GM21825 (cell line): ENCODE measurements at regions not wholly inside any gene's neighbourhood (a gene's known extent, or its start where the extent isn't known, plus 50 kb on each side); places are given as distances from the start of the nearest gene placed in this dataset.

ENCODE experiments used
- ATAC-seq: cut with Tn5 transposase; IDR thresholded peaks from one replicate; pipeline ENCODE4 v1.9.1; 2021; ENCODE audit warnings: mild to moderate bottlenecking, moderate library complexity; ENCODE audit not compliant: unreplicated experiment

DNA sequence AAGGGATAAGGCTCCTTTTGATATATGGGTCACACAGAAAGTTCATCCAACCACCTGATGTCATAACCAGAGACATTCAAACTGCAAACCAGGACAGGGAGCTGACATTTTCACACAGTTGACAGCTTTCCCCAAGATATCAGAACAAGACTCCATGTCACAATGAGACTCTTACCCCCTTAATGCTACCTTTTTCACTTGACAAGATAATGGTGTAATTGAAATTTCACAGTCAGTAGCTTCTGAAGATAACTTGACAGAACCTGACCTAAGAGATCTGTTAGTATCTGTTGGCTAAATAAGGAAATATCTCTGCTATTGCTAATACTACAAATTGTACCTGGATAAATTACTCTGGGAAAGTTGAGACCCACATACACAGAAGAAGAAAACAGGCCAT is 187.3 kb downstream of the C12orf50 start:
- ATAC-seq, result no peak

DNA sequence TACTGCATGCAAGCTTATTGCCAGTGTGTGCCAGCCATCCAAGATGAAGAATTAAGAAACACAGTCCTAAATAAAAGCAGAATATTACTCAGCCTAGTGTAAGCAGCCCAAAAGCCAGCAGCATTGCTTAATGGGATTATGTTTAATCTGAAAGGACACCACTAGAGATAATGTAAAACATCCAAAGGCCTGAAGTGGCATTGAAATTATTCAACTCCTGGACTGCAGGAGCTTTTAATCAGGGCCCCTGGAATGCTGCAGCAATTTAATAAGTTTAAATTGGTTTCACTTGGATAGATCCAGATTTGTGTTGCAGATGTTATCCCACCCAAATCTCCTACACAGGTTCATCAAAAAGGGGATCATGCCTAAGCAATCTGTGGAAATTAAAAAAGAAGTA is 193.0 kb downstream of the C12orf50 start:
- ATAC-seq, result no peak

DNA sequence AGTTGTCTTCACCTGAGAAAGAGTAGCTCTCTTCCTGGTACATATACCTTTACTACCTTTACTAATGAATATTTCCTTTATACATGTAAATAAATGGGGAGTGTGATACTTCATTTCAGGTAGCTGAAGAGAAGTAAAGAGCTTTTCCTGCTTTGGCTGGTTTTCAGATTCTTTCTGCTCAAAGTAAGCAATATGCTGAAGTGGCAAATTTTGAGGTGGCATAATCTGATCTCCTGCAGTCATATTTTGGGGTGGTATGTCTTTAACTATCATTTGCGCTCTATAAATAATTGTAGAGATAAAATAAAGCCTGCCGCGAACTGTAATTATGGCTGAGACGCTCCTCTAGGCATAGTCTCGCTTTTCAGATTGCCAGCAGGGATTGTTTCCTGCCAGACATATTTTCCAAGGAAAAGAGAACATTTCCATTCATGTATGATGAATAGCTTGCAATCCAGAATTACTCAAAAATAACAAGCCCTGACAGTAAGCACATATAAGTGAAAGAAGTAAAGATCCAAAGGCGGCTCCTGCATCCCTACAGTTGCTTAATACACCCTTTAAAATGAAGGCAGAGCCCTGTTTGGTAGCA is 200.7 kb downstream of the C12orf50 start:
- no peak for ATAC-seq

DNA sequence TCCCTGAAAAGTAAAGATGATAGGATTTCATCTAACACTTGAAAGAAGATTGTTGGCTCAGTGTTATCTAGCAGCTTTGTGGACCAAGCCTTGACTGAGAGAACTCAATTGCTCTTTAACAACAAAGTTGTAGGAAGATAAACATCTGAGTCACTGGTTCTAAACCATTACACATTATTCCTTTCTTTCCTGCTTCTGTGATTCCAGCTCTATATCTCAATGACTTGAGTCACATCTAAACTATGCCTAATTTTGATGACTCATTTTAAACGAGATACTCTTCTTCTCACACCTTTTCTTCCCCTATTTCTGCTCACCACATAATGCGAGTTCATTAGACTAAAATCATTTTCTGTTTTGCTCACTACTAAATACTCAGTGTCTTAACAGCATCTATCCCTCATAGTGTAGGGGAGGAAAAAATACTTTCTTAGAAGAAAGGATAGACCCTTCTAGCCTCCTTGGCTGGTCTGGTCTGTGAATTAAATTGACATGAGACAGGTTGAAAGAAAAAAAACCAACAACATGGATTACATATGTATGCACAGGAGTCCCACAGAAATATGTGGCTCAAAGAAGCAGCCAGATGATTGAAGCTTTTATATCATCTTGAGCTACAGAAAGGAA is 201.4 kb downstream of the C12orf50 start:
- ATAC-seq, result no peak

DNA sequence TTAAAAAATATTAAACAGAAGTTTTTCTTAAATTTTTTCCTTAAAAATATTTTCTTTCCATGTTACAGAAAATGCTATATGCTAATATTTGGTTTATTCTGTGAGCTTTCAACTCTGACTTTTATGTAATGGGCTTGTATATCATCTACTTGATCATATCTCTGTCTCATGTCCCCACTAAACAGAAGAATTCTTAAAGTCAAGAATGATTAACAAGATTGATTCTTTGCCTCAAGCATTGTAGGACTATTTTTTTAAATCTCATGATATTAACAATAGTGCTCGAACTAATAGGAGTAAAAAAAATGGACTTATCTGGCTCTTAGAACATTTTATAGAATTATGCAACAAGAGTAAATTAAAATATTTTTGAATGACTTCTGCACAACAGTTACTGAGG is 206.3 kb downstream of the C12orf50 start:
- ATAC-seq, result no peak

DNA sequence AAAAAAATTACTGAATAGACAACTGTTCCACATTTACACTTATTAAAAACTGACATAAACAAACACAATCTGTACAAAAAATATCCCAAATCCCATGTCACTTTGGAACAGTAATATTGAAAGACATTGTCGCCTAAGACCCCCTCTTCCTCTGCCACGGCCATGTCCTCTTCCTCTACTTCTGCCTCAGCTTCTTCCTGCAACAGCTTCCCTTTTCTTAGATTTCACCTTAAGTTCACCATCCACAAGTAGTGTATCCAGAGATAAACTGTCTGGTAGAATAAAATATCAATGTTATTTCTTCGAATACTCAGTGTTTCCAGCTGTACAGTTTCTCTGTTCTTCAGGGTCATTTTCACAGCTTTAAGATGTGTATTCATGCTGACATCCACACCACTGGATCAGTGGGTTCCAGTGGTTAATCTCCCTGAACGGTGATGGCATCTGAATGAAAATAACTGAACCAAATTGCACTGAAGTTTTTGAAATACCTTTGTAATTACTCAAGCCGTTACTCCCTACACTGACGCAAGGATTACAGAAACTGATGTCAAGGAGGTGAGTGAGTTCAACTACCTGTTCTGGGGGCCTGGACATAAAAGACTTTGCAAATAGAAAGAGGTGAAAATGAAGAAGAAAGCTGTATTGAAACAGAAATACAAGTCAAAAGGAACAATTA is 208.5 kb downstream of the C12orf50 start:
- no peak for ATAC-seq

DNA sequence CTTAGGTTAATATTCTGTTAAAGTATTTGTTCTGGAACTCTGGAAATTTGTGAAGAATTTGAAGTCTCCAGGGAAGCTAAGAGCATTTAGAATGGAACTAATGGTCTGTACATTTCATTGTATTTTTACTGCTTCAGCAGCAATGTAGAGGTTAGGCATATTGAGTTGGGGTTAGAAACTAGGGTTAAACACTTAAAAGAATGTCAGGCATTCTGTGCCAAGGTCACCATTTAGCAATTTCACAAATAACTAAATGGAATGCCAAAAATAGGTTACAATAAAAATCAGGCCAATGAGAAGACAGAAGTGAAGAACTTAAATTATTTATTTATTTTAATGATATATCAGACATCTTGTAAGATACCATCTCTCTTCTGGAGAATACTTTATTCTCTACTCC is 210.8 kb downstream of the C12orf50 start:
- no peak for ATAC-seq

DNA sequence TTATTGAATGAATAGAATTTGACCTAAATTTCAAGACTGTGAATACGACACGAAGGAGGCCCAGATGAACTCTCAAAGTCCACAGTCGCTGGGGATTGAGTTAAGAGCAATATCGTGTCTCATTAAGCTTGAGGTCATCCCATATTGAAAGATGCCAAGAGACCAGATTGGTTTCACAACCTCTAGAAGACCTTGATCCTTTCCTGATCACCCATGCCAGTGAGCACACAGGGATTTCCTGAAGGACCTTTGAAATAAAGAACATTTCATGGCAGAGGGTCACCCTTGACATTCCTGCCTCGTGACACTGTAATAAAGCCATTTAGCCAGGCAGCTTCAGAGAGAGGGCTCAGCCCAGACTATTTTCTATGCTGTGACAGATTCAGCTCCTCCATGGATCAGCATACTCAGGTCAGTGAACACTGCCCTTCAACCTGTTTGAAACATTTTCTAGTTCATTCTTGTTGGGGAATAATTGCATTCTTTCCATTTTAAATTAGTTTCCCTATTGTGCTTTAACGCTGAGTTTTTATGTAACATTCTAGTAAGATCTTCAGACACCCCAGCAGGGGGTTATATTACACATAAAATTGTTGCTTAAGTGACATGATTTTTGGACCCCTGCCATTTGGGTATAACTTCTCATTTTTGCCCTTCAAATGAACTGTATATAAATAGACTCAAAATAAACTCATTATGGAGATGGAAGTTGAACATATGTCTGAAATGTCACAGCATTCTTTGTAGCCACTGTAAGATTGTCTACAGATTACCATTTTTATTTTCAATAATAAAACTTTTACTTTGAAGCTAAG is 213.2 kb downstream of the C12orf50 start:
- ATAC-seq, result no peak

DNA sequence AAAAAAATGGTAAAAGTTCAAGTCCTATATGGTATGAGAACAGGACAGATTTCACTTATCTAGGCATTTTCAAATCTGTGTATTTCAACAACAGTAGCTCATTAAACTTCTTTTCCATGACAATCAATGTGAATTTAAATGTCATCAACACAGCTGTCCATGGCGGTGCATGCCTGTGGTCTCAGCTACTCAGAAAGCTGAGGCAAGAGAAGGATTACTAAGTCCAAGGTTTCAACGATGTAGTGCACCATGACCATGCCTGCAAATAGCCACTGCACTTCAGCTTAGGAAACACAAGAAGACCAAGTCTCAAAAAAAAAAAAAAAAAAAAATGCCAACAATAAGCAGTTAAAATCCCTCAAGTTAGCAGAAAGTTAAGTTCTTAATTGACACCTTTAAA is 214.6 kb downstream of the C12orf50 start:
- no peak for ATAC-seq

DNA sequence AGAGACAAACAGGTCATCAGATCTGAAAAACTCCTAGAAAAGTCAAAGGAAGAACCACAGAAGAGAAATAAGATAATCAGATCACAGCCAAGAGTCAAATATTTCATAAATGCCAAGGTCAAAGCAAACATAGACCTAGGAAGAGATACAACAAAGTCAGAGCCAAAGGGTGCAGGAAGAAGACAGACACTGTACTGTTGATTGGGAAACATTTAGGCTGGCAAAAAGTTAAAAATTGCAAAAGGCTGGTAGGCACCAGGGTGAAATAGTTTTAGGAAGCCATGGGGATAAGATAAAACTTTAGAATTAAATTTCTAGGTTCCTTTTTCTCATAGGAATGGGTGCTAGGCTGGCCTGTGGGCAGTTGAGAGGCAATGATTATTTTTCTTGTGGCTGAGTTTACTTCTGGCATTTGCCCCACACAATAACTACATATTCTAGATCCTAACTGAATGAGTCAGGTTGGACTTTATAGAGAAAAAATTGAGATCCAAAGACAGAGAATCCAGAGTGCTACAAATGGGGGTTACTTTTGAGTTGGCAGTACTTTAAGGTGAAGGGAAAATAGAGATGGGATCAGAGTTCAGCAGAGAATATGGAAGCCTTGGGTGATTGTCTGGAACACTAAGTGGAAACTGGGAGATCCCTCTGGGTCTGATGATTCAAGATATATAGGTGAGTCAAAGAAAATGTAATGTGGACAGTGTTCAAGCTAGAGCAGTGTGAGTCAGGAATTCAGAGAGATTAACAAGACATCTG is 215.5 kb downstream of the C12orf50 start:
- ATAC-seq, result no peak

DNA sequence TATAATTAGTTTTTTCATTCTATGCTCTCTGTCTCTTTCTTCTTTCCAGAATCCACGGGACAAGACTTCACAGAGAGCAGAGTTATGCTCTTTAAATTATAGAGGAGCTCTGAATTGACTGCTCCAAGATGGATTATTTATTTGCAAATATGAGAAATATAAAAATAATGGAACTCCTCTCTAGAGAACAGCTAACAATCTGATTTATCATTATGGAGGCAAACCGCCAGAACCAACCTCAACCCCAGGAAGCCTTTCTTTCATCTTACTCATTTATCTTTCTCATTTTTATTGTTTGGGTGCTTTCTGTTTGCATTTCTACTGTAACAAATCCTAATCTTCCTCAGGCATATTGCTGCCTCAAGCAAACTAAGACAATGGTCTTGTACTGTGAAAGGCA is 216.5 kb downstream of the C12orf50 start:
- ATAC-seq, result no peak

DNA sequence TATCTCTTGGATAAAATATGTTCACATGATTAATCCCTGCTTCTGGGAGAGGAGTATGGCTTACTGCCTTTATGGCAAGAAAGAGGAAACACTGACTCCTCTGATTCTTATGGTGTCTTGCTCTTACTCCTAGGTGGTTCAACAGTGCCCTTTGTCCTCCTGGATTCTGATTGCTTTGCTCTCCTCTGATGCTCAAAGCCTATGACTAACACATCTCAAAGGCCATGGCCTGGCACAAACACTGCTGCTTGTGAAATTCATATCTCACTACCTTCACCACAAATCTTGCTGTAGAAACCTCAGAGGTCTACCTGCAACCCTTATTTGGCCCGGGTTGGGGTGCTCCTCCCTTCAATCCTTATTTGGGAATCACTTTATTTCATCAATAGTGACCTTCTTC is 217.2 kb downstream of the C12orf50 start:
- ATAC-seq, result no peak

DNA sequence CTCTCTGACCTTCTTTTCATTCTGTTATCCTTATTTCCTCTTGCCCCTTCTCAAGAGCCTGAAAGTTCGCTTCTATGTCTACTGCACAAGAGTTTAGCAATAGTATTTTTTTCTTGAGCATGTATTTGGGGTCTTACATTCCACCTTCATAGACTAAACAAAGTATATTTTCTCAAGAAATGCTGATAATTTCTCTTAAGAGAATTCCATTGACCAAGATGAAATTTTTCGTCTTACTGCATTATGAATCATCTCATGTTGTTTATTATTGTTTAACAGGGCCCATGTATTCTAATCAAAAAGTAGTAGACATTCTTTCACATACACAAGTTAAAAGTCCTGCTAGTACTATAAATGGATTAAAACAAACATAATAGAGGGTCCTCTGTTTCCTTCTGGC is 219.3 kb downstream of the C12orf50 start:
- ATAC-seq, result no peak

DNA sequence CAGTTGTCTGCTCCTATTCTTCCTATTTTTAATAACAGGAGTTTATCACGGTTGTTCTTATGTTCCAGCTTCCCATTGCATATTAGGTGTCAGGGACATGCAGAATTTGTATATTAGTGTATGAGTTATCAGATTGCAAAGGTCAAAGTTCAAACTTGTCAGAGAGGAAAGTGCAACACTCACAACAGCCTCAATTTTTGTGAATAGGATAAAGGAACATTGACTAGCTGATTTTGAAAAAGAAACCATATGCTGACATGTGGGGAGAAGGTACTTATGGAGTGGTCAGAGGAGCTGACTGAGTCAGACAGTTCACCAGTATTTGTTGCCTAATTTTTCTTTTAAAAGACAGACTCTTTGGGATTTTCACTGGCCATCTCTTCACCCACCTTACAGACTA is 222.1 kb downstream of the C12orf50 start:
- ATAC-seq, result no peak

DNA sequence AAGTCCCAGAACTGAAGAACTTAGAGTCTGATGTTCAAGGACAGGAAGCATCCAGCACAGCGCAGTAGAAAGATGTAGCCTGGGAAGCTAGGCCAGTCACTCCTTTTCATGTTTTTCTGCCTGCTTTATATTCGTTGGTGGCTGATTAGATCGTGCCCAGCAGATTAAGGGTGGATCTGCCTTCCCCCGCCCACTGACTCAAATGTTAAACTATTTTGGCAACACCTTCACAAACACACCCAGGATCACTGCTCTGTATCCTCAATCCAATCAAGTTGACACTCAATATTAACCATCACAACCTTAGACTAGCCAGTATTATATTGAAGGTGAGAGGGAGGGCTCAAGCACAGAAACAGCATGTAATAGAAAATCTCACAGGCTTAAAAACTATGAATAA is 222.9 kb downstream of the C12orf50 start:
- ATAC-seq, result no peak

DNA sequence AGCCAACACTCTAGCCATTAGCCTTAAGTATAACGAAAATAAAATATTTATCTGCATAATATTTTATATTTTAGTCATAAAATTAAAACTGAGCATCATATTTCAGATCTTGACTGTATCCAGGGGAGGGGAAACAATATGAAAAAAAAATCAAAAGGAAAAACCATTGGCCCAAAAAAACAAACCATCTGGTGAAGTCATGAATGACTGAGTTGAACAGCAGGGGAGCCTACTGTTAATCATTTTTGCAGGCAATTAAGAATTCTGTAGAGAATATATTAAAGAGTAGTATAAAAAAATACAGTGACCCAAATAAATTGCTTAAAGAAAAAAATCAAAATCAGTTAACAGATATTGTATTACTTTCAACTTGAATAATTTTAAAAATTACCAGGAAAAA is 224.8 kb downstream of the C12orf50 start:
- no peak for ATAC-seq

DNA sequence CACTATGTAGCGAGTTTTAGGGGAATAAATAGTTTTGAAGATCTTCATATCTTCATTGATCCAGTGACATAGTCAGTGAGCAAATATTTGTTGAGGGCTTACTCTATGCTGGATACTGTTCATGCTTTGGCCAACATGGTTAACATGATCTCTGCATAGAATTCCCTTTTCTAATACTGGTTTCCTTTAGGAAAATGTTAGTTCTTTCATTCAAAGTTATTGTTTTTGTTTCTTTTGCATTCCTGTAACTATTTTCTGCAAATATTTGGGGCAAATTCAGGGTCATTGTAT is 226.5 kb downstream of the C12orf50 start:
- no peak for ATAC-seq

DNA sequence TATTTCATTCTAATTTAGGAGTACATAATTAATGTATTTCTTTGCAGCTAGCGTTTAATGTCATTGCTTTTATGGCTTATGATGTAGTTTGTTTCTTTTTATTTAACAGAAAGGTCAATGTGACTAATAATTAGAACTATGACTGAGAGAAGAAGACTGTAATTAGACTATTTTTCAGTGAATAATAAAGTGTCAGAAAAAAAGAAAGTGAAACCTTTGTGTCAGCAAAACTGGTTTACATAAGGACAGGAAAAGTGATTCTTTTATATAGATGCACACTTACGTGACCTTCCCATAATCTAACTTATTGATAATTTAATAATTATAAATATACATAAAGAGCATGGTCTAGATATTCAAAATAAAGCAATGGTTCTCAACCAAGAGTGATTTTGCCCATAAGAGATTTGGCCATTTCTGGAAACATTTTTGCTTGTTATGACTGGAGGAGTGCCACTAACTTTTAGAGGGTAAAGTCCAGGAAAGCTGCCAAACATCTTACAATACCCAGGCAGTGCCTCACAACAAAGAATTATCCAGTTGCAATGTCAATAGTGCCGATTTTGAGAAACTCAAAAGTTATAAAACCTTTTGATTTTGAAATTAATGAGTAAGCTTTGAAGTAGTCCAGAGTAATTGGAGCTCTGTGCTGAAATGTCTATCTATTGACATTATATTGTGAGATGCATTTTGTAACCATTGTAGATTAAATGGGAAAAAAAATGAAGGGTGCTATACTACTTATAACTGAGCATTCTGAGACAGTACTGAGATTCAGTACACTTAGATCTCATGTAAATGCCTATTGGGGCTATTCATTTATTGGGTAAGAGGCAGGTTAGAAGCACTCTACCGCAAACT is 227.1 kb downstream of the C12orf50 start:
- ATAC-seq, result no peak

DNA sequence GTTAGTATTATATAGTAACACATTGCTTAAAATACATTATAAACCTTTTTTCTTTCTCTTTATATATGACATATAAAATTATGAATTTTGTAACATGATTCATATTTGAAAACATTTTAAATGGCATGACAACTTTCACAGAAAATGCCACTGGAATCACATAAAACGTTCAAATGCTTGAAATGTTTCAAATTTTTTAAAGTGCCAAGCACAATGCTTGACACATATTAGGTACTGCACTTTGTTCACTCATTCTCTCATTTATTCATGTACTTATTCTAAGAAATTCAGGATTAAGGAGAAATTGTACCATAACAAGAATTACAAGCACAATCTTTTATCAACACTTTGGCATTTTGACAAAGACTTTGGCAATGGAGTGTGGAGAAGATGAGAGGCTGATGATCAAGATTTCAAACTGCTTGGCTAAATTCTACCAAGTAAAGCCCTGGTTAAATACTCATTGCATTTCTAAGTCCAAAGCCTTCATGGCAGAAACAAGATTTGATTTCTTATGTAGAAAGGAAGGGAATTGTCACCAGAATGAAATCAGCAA is 232.2 kb downstream of the C12orf50 start:
- ATAC-seq, result no peak

DNA sequence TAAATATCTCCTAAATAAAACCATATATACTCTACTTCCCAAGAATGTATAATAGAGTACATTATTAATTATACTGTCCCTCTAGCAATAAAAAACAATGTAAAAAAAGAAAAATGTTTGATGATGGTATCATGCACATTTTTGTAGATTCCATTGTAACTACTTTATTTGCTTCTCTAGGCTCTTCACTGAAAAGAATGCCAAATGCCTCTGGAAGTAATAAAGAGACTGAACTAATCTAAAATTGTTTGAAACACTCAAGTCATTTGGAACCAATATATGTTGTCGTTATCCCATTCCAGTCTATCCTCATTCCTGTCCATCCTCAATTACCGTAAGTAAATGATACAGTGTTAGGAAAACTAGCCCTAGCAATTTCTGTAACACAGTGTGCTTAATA is 233.6 kb downstream of the C12orf50 start:
- ATAC-seq, result no peak
